ENCODE measurements at regions not wholly inside any gene's neighbourhood (a gene's known extent, or its start where the extent isn't known, plus 50 kb on each side); places are given as distances from the start of the nearest gene placed in this dataset.

DNA sequence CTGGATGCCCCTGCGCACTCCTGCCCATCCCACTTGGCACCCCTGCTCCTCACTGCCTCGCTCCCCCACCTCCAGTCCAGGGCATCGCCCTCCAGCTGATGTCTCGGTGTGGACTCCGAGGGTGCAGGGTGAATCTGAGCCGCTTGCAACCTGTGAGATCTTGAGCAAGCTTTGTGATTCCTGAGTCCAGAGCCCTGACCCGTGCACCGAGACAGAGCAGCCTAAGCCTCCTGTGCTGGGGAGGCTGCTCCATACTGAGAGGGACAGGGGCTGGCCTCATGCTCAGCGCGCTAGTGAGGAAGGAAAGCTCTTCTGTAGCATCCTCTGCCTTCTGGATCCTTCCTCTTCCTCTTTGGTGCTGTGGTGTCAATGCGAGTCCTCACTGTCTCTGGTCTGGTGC is 116.0 kb downstream of the TEX29 start:
- TF ChIP-seq, protein P1, sequence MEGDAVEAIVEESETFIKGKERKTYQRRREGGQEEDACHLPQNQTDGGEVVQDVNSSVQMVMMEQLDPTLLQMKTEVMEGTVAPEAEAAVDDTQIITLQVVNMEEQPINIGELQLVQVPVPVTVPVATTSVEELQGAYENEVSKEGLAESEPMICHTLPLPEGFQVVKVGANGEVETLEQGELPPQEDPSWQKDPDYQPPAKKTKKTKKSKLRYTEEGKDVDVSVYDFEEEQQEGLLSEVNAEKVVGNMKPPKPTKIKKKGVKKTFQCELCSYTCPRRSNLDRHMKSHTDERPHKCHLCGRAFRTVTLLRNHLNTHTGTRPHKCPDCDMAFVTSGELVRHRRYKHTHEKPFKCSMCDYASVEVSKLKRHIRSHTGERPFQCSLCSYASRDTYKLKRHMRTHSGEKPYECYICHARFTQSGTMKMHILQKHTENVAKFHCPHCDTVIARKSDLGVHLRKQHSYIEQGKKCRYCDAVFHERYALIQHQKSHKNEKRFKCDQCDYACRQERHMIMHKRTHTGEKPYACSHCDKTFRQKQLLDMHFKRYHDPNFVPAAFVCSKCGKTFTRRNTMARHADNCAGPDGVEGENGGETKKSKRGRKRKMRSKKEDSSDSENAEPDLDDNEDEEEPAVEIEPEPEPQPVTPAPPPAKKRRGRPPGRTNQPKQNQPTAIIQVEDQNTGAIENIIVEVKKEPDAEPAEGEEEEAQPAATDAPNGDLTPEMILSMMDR (IDR thresholded peaks at IDR 0.05) = no peak
- TF ChIP-seq POLR2A (IDR thresholded peaks at IDR 0.05) = no peak
